Neural cell (in vitro differentiated cells): ENCODE measurements at regions not wholly inside any gene's neighbourhood (a gene's known extent, or its start where the extent isn't known, plus 50 kb on each side); places are given as distances from the start of the nearest gene placed in this dataset.

ENCODE experiments used
- POLR2AphosphoS5 ChIP-seq: IDR thresholded peaks from 2 replicates; pipeline ENCODE4 v1.6.1; 2012
- TF ChIP-seq, protein P1 (sequence below): IDR thresholded peaks from 2 replicates; pipeline ENCODE4 v1.6.1; 2012; ENCODE audit warnings: borderline replicate concordance
- TF ChIP-seq, protein P2 (sequence below): fragments of 450-650 bp; IDR thresholded peaks from 2 replicates; pipeline ENCODE4 v1.5.1; 2014; ENCODE audit warnings: antibody characterized with exemption, mild to moderate bottlenecking, moderate library complexity; ENCODE audit not compliant: poor library complexity, severe bottlenecking

DNA sequence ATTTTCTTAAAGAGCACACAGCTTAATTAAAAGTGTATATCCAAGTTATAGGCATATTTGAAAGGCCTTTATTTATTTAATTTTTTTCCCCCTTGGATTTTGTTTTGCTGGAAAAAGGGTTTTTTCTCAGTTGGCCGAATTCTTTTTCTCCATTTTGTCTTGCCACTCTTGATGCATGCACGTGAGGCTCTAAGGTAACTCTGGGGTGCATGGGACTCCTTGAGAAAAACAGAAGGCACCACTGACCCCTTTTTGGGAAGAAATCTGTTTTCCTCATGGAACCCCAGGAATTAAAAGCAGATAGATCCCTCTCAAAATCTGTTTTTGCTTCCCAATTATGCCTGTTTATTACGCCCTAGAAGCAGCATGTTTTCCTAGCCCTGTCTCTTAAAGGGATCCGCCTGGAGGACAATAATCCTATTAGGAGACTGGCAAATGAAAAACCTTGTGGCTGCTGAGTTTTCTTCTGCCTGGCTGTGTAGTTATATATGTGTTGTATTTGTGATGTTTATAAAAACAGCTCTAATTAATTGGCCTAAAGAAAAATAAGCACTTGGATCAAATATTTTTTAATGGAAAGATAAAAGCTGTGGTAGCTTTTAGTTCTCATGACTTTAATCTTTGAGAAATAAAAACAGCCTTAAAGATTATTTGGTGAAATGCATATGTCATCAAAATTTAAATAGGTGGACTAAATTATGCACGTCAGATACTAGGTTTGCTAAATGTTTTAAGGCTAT, 435.1 kb upstream of the CDH9 start:
- TF ChIP-seq, protein P1, sequence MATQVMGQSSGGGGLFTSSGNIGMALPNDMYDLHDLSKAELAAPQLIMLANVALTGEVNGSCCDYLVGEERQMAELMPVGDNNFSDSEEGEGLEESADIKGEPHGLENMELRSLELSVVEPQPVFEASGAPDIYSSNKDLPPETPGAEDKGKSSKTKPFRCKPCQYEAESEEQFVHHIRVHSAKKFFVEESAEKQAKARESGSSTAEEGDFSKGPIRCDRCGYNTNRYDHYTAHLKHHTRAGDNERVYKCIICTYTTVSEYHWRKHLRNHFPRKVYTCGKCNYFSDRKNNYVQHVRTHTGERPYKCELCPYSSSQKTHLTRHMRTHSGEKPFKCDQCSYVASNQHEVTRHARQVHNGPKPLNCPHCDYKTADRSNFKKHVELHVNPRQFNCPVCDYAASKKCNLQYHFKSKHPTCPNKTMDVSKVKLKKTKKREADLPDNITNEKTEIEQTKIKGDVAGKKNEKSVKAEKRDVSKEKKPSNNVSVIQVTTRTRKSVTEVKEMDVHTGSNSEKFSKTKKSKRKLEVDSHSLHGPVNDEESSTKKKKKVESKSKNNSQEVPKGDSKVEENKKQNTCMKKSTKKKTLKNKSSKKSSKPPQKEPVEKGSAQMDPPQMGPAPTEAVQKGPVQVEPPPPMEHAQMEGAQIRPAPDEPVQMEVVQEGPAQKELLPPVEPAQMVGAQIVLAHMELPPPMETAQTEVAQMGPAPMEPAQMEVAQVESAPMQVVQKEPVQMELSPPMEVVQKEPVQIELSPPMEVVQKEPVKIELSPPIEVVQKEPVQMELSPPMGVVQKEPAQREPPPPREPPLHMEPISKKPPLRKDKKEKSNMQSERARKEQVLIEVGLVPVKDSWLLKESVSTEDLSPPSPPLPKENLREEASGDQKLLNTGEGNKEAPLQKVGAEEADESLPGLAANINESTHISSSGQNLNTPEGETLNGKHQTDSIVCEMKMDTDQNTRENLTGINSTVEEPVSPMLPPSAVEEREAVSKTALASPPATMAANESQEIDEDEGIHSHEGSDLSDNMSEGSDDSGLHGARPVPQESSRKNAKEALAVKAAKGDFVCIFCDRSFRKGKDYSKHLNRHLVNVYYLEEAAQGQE, result no peak
- TF ChIP-seq, protein P2, sequence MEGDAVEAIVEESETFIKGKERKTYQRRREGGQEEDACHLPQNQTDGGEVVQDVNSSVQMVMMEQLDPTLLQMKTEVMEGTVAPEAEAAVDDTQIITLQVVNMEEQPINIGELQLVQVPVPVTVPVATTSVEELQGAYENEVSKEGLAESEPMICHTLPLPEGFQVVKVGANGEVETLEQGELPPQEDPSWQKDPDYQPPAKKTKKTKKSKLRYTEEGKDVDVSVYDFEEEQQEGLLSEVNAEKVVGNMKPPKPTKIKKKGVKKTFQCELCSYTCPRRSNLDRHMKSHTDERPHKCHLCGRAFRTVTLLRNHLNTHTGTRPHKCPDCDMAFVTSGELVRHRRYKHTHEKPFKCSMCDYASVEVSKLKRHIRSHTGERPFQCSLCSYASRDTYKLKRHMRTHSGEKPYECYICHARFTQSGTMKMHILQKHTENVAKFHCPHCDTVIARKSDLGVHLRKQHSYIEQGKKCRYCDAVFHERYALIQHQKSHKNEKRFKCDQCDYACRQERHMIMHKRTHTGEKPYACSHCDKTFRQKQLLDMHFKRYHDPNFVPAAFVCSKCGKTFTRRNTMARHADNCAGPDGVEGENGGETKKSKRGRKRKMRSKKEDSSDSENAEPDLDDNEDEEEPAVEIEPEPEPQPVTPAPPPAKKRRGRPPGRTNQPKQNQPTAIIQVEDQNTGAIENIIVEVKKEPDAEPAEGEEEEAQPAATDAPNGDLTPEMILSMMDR, result no peak
- no peak for TF ChIP-seq POLR2AphosphoS5
